Left ventricle myocardium superior (tissue), 1 donor: ENCODE measurements at regions not wholly inside any gene's neighbourhood (a gene's known extent, or its start where the extent isn't known, plus 50 kb on each side); places are given as distances from the start of the nearest gene placed in this dataset.
"Not testable (repeated sequence)": the region's sequence is repeated elsewhere in the genome, so short reads cannot be mapped to it uniquely, and the experiment has no call there.

Source experiments
- ATAC-seq: fragments of 200-7000 bp; cut with Tn5 transposase; one replicate; pipeline ENCODE4 v1.9.1; 2020; ENCODE audit warnings: mild to moderate bottlenecking, moderate library complexity
- DNase-seq: peaks from one replicate; pipeline ENCODE4 v3.0.0-alpha.2; 2020
- intact Hi-C: fragments of 100-400 bp; cut with micrococcal nuclease; formaldehyde crosslinking; loops from one replicate; pipeline ENCODE4 v1.11.0; 2022
- donor health status: DM: no; HTN: yes; CAD: no; lungs with severe emphysema.

GRCh38 chr12:20024194-20024593 is 344.1 kb upstream of the PDE3A start:
- intact Hi-C loops: no loop called here
- ATAC-seq (peak; percentile 86), DNase-seq (no peak)

DNA sequence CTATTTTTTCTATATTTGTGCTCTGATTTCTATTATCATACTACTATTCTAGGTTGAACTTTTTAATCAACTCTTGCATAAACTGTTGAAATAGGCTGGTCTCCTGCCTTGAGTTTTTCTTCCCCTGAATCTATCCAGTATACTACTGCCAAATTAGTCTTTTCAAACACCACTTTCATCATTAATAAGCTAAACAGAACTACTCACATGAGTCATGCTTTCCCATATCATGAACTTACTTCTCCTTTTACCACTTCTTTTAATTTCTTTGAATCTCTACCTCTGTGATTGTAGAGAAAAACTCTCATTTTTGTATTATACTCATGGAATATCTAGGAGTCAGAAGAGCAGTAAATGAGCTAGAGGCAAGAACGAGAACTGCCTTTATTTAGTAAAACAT is 340.3 kb upstream of the PDE3A start:
- DNase-seq: no peak
- ATAC-seq: no peak
- intact Hi-C loops: no loop called here

DNA sequence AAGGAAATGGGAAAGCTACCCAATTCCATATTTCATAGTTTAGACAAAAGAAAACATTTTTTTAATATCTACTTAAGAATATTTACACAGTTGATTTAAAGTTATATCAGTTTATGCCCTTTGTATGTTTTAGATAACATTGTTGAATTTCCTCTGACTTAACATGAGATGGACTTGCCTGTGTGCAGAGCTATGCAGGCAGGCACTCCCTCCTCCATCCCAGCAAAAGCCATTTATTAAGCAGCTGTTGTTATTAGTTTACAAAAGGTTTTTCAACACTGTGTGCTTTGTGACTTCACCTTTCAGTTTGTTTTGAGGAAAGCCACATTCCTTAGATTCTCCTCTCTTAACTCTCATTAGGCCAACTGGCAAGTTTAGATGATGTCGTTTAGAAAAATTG is 337.5 kb upstream of the PDE3A start:
- DNase-seq: no peak
- intact Hi-C loops: no loop called here

GRCh38 chr12:20039562-20039961 is 328.8 kb upstream of the PDE3A start:
- ATAC-seq: no peak
- intact Hi-C loops: no loop called here
- DNase-seq: no peak

More for the DNA sequence above, 337.5 kb upstream of the PDE3A start:
- no peak for ATAC-seq

DNA sequence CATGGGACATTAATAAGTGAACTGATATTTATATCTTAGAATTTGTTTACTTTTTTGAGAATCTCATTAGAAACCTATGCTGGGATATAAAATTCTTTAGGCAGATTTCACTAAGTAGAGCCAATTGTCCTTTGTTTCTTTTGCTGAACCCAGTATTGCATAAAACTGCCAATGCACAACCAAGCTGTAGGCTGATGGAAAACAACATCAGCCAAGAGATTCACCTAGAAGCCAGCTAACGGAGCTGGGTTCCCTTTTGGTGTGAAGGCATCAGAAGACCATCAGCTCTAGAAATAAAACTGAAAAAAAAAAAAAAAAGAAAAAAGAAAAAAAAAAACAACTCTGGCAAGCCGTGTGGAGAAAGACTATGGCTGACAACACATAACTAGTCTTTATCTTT is 328.2 kb upstream of the PDE3A start:
- intact Hi-C loops: no loop called here
- ATAC-seq: no peak
- DNase-seq: no peak

- DNase-seq (peak; percentile 51), ATAC-seq (peak; percentile 76)
- intact Hi-C loops: no loop called here
Observed at GRCh38 chr12:20040831-20041230, 327.5 kb upstream of the PDE3A start.

DNA sequence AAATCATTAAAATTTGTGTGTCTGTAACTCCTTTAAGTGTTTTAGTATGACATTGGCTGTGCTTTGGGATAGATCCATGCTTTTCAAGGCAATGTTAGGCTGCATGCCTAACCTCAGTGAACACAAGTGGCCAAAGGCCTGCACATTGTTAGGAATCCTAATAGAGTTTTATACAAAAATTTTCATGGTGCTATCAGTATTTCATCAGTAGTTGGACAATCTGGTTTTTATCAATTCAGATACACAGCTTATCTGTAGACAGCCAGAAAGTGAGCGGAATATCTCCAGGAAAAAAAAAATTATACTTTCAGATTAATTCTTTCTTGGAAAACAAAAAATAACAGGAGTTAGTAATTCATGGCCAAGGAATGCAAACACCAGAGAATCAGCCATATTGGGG is 324.0 kb upstream of the PDE3A start:
- ATAC-seq (peak; percentile 75), DNase-seq (no peak)
- intact Hi-C loops: no loop called here

DNA sequence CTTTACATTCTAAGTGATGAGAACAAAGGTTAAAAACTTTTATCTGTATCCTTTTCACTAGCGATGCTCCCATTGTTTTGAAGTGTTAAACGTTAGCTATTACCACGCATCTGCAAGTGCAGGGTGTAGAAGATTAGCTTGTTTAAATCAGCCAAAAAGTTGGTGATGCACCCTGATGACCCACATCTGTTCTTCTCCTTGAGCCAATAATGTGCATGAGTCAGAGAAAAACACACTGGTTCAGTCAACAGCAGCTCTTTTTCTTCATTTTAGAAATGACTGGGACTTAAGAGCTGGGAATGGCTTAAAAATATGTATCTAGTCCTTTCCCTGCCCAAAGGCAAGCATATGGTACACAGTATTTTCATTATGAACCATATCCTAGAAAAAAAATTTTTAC is 323.5 kb upstream of the PDE3A start:
- intact Hi-C loops: no loop called here
- ATAC-seq: peak; percentile 88
- DNase-seq: no peak

GRCh38 chr12:20047901-20048300 is 320.4 kb upstream of the PDE3A start:
- DNase-seq (no peak), ATAC-seq (no peak)
- intact Hi-C loops: no loop called here

DNA sequence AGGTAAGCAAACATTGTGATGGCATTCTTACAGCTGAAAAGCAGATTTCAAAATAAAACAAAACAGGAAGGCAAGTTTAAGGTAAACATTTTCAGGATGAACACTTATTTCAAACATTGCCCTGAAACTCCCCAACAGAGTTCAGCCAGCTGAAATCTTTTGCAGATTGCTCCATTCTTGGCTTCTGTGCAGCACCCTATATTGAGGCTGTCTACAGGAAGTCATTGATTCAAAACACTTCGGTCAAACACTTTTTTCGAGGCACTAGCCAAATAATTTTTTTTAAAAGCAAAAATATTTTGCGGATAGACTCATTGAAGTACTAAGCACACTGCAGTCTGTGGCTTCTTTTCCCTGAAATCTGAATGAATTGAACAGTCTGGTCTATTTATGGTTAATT is 318.1 kb upstream of the PDE3A start:
- intact Hi-C loops: no loop called here
- ATAC-seq (peak; percentile 17), DNase-seq (no peak)

DNA sequence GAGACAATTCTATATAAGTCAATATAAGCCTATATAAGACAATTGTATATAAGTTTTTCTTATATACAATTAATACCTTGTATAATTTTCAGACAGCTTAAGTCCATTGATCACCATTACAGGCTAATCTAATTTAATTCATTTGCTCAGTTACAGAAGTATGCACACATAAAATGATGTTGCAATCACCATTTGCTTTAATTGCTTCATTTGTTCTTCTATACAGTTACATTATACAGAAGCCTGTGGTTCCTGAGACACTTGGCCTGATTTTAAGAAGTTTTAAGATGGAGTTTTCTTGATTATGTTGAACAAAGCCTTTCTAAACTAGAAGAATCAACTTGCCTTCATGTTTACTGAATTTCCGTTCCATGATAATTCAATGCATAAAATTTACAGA is 314.6 kb upstream of the PDE3A start:
- ATAC-seq: no peak
- intact Hi-C loops: no loop called here
- no peak for DNase-seq

GRCh38 chr12:20055856-20056255 is 312.5 kb upstream of the PDE3A start:
- intact Hi-C loops: no loop called here
- DNase-seq (no peak), ATAC-seq (no peak)

- ATAC-seq (no peak), DNase-seq (no peak)
- intact Hi-C loops: no loop called here
Observed at GRCh38 chr12:20057398-20057797, 310.9 kb upstream of the PDE3A start.

DNA sequence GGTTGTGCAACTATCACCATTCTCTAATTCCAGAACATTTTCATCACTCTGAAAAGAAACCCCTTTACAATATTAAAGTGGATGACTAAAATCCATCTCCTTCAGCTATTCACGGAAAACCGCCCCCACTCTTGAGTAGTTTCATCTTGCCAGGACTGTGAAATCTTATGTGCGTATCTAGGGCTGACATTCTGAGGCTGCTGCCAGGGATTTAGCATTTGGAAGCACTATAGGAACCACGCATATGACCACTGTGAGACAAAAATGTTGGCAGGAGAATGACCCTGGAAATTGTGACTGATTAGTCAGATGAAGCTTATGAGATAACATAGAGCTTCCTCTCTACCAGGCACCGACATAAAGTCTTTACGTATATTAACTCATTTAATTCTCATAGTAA is 305.2 kb upstream of the PDE3A start:
- intact Hi-C loops: no loop called here
- DNase-seq: no peak
- ATAC-seq: no peak

DNA sequence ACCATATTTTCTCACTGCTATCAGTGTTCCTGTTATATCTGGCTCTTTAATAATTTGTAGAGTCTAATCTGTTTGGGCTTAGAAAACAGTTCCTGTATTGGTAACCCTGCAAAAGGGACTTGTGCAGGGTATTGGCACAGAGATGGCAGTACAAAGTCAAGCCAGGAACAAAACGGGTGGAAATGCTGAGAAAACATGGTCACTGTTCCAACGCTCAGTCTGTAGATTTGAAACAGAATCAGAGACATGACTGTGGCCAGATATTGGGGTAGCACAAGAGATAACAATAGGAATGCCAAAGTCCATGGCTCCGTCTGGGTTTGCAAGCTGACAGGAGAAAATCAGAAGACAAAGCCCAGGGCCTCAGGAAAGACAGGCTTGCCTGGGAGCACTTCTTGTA is 290.7 kb upstream of the PDE3A start:
- intact Hi-C loops: no loop called here
- DNase-seq (no peak), ATAC-seq (peak; percentile 74)

DNA sequence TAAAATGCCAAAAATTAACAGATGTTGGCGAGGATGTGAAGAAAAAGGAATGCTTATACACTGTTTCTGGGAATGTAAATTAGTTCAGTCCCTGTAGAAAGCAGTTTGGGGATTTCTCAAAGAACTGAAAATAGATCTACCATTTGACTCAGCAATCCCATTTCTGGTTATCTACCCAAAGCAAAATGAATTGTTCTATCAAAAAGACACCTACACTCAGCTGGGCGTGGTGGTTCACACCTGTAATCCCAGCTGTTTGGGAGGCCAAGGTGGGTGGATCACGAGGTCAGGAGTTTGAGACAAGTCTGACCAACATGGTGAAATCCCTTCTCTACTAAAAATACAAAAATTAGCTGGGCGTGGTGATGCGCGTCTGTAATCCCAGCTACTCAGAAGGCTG is 279.3 kb upstream of the PDE3A start:
- no peak for ATAC-seq
- intact Hi-C loops: no loop called here
- DNase-seq: no peak

DNA sequence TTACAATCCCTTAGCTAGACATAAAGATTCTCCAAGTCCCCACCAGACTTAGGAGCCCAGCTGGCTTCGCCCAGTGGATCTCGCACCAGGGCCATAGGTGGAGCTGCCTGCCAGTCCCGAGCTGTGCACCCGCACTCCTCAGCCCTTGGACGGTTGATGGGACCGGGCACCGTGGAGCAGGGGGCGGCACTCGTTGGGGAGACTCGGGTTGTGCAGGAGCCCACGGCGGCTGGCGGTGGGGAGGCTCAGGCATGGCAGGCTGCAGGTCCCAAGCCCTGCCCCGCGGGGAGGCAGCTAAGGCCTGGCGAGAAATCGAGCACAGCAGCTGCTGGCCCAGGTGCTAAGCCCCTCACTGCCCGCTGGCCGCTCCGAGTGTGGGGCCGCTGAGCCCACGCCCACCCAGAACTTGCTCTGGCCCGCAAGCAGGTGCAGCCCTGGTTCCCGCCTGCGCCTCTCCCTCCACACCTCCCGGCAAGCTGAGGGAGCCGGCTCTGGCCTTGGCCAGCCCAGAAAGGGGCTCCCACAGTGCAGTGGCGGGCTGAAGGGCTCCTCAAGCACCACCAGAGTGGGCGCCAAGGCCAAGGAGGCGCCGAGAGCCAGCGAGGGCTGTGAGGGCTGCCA is 275.0 kb upstream of the PDE3A start:
- ATAC-seq, intact Hi-C loops, DNase-seq: not testable (repeated sequence)

DNA sequence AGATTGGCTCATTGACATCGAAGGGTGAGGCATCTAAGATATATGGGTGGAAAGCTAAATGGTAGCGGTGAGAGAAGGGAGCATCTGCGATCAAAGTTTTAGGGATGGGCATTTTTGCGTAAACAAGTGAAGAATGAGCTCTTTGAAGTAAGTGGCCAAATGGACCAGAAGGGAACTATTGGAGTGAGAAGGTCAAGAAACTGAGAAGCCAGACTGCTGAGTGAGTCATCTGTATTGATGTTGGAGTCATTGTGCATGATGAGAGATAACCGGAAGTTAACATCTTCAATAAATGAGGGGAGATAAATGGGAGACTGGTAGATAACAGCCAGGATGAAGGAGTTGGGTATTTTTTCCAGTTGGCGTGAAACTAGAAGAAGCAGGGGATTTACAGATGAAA is 271.9 kb upstream of the PDE3A start:
- intact Hi-C loops: no loop called here
- ATAC-seq: no peak
- DNase-seq: no peak

DNA sequence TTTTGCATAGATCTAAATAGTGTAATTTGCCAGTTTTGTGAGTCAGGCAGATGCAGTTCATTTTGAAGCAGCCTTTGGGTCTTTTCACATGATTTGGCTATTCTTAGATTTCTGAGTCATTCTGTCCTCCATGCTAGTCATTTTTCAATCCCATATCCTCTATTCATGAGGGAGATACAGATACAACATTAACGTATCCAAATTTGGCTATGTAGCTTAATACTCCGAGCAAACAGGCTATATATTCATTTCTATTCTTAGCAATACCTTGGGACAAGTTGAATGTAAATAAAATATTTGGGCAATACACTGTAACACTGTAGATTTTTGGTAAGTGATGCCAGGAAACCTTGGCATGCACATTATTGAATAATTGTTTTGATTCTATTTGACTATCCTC is 270.7 kb upstream of the PDE3A start:
- intact Hi-C loops: no loop called here
- ATAC-seq: no peak
- DNase-seq: no peak

- intact Hi-C loops: no loop called here
- ATAC-seq: no peak
- DNase-seq: no peak
Observed at GRCh38 chr12:20099395-20100183, 268.7 kb upstream of the PDE3A start.

DNA sequence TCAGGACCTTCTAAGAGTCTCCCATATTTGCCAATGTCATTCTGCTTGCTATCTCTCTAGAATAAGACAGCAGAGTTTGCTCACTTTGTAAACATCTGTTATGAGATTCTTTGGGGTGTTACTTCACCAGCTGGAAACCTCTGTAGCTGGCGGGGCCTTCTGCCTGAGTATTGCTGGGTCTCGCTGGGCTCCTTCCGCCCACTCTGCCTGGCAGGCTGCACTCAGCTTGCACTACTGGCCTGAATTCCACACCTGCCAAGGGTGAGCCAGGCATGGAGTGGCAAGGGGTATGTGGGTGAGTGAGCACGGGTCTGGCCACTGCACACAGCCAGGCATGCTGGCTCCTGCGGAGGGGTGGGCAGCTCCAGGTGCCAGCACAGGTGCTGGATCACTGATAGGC is 267.3 kb upstream of the PDE3A start:
- intact Hi-C loops: no loop called here
- peak; percentile 76 for ATAC-seq
- DNase-seq: peak; percentile 68
